GM18520 (cell line): ENCODE measurements at regions not wholly inside any gene's neighbourhood (a gene's known extent, or its start where the extent isn't known, plus 50 kb on each side); places are given as distances from the start of the nearest gene placed in this dataset.

Experiments used
- ATAC-seq: cut with Tn5 transposase; IDR thresholded peaks from one replicate; pipeline ENCODE4 v1.9.1; 2021; ENCODE audit not compliant: unreplicated experiment

GRCh38 chr12:34290381-34290995 is 268.2 kb downstream of the ALG10 start:
- no peak for ATAC-seq

DNA sequence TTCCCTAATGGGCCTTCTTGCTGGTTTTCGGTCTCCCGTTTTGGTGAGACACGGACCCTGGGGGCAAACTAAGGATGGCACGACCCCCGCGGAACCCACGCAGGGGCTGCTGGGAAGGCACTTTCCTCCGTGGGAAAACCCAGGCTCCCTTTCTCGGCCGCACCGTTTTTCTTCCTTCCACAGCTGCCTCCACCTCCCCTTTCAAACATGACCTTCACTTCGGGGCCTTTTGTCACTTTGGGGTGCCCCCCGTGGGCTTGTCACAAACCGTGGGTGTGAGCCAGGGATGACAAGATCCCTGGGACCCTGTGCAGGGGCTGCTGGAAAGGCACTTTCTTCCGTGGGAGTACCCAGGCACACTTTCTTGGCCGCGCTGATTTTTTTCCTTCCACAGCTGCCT is 268.7 kb downstream of the ALG10 start:
- ATAC-seq = no peak

- ATAC-seq = no peak
Observed at GRCh38 chr12:34291426-34291901, 269.2 kb downstream of the ALG10 start.

GRCh38 chr12:34292736-34293625 is 270.7 kb downstream of the ALG10 start:
- no peak for ATAC-seq

GRCh38 chr12:34294137-34294536 is 271.8 kb downstream of the ALG10 start:
- no peak for ATAC-seq

DNA sequence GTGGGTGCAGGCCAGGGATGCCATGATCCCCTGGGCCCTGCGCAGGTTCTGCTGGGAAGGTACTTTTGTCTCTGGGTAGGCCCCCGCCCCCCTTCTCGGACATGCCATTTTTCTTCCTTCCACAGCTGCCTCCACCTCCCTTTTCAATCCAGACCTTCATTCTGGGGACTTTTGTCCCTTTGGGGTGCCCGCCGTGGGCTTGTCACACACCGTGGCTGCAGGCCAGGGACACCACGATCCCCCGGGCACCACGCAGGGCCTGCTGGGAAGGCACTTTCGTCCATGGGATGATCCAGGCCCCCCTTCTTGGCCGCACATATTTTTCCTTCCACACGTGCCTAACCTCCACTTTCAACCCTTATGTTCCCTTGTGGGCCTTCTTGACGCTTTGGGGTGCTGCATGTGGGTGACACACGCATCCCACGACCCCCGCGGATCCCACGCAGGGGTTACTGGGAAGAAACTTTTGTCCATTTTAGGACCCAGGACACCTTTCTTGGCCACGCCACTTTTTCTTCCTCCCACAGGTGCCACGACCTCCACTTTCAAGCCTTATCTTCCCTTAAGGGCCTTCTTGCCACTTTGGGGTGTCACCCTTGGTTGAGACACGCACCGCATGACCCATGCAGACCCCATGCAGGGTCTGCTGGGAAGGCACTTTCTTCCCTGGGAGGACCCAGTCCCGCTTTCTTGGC is 272.5 kb downstream of the ALG10 start:
- no peak for ATAC-seq

GRCh38 chr12:34295366-34296142 is 273.3 kb downstream of the ALG10 start:
- ATAC-seq = no peak

DNA sequence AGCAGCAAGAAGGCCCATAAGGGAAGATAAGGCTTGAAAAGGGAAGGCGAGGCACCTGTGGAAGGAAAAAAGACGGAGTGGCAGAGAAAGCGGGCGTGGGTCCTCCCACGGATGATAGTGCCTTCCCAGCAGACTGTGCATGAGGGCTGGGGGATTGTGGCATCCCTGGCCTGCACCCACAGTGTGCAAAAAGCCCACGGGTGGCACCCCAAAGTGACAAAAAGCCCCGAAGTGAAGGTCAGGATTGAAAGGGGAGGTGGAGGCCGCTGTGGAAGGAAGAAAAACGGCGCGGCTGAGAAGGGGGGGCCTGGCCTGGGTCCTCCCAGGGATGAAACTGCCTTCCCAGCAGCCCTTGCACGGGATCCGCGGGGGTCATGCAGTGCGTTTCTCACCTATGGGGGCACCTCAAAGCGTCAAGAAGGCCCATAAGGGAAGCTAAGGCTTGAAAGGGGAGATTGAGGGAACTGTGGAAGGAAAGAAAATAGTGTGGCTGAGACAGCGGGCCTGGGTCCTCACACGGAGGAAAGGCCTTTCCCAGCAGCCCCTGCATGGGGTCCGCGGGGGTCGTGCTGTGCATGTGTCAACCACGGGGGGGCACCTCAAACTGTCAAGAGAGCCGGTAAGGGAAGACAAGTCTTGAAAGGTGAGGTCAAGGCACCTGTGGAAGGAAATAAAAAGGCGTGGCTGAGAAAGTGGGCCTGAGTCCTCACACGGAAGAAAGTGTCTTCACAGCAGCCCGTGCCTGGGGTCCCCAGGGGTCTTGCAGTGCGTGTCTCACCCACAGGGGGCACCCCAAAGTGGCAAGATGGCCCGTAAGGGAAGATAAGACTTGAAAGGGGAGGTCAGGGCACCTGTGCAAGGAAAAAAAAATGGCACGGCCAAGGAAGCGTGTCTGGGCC is 274.1 kb downstream of the ALG10 start:
- no peak for ATAC-seq

DNA sequence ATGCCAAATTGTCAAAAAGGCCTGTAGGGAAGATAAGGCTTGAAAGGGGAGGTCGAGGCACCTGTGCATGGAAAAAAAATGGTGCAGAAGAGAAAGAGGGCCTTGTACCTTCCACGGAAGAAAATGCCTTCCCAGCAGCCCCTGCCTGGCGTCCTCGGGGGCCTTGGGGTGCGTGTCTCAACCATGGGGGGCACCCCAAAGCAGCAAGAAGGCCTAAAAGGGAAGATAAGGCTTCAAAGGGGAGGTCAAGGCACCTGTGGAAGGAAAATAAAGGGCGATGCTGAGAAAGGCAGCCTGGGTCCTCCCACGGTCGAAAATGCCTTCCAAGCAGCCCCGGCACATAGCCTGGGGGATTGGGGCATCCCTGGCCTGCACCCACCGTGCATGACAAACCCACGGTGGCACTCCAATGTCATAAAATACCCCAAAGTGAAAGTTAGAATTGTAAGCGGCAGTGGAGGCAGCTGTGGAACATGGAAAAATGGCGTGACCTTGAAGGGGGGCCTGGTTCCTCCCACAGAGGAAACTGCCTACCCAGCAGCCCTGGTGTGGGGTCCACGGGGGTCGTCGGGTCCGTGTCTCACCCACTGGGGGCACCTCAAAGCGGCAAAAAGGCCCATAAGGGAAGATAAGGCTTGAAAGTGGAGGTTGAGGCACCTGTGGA is 275.0 kb downstream of the ALG10 start:
- no peak for ATAC-seq

DNA sequence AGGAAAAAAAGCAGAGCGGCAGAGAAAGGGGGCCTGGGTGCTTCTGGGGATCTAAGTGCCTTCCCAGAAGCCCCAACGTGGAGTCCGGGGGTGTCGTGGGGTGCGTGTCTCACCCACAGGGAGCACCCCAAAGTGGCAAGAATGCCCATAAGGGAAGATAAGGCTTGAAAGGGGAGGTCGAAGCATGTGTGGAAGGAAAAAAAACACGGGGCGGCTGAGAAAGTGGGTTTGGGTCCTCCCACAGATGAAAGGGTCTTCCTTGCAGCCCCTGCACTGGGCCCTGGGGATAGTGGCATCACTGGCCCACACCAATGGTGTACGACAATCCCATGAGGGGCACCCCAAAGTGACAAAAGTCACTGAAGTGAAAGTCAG is 275.5 kb downstream of the ALG10 start:
- ATAC-seq = no peak

DNA sequence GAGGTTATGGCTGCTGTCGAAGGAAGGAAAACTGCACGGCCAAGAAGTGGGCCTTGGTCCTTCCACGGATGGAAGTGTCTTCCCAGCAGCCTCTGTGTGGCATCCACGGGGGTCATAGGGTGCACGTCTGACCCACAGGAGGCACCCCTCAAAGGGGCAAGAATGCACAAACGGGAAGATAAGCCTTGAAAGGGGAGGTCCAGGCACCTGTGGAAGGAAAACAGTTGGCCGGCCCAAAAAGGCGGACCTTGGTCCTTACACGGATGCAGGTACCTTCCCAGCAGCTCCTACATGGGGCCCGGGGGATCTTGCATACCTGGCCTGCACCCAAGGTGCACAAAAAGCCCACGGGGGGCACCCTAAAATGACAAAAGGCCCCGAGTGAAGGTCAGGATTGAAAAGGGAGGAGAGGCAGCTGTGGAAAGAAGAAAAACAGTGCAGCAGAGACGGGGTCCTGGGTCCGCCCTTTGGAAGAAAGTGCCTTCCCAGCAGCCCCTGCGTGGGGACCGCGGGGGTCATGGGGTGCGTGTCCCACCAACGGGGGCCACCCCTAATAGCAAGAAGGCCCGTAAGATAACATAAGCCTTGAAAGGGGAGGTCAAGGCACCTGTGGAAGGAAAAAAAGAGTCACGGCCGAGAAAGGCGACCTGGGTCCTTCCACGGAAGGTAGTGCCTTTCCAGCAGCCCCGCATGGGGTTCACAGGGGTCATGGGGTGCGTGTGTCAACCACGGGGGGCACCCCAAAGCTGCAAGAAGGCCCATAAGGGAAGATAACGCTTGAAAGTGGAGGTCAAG is 276.1 kb downstream of the ALG10 start:
- ATAC-seq = no peak

- no peak for ATAC-seq
Observed at GRCh38 chr12:34298971-34299801, 276.9 kb downstream of the ALG10 start.

DNA sequence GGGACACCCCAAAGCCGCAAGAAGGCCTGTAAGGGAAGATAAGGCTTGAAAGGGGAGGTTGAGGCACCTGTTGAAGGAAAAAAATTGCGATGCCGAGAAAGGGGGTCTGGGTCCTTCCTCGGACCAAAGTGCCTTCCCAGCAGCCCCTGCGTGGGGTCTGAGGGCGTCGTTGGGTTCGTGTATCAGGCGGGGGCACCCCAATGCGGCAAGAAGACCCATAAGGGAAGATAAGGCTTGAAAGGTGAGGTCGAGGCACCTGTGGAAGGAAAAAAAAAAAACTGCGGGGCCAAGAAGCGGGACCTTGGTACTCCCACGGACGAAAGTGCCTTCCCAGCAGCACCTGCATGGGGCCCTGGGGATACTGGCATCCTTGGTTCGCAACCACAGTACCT is 277.5 kb downstream of the ALG10 start:
- no peak for ATAC-seq

DNA sequence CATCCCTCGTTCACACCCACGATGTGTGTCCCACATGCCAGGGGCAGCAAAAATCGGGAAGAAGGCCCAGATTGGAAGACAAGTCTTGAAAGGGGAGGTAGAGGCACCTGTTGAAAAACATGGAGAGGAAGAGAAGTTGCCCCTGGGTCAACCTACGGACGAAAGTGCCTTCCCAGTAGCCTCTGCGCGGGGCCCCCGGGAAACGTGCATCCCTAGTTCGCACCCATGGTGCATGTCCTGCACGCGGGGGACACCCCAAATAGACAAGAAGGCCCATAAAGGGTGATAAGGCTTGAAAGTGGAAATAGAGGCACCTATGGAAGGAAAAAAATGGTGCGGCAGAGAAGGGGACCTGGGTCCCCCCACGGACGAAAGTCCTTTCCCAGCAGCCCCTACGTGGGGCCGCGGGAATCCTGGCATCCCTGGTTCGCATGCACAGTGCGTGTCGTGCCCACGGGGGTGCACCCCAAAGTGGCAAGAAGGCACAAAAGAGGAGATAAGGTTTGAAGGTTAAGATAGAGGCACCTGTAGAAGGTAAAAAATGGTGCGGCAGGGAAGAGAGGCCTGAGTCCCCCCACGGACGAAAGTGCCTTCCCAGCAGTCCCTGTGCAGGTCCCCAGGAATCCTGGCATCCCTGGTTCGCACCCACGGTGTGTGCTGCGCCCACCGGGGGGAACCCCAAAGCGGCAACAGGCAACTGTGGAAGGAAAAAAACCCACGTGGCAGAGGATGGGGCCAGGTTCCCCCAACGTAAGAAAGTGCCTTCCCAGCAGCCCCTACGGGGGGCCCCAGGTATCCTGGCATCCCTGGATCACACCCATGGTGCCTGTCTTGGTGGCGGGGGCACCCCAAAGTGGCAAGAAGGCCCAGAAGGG is 278.3 kb downstream of the ALG10 start:
- ATAC-seq = no peak

GRCh38 chr12:34301251-34302130 is 279.2 kb downstream of the ALG10 start:
- no peak for ATAC-seq
